GM21515 (cell line): ENCODE measurements at regions not wholly inside any gene's neighbourhood (a gene's known extent, or its start where the extent isn't known, plus 50 kb on each side); places are given as distances from the start of the nearest gene placed in this dataset.
"Not testable (repeated sequence)": the region's sequence is repeated elsewhere in the genome, so short reads cannot be mapped to it uniquely, and the experiment has no call there.

Experiments
- ATAC-seq: cut with Tn5 transposase; IDR thresholded peaks from one replicate; pipeline ENCODE4 v1.9.1; 2021; ENCODE audit not compliant: unreplicated experiment

GRCh38 chr16:17755158-17755557 lies 284.4 kb upstream of the XYLT1 start:
- ATAC-seq, result no peak

GRCh38 chr16:17753434-17753833 lies 282.7 kb upstream of the XYLT1 start:
- no peak for ATAC-seq

- ATAC-seq, result no peak
These were observed 278.9 kb upstream of the XYLT1 start for GRCh38 chr16:17749706-17750105.

- ATAC-seq, result no peak
These were observed 277.4 kb upstream of the XYLT1 start for GRCh38 chr16:17748044-17748719.

- no peak for ATAC-seq
These were observed 276.5 kb upstream of the XYLT1 start for GRCh38 chr16:17747081-17747756.

GRCh38 chr16:17744921-17745572 lies 274.3 kb upstream of the XYLT1 start:
- ATAC-seq, result no peak

GRCh38 chr16:17743578-17743977 lies 272.8 kb upstream of the XYLT1 start:
- no peak for ATAC-seq

- ATAC-seq, result no peak
These were observed 272.4 kb upstream of the XYLT1 start for GRCh38 chr16:17743158-17743557.

GRCh38 chr16:17735099-17735498 lies 264.3 kb upstream of the XYLT1 start:
- not testable (repeated sequence) for ATAC-seq

GRCh38 chr16:17729820-17730219 lies 259.1 kb upstream of the XYLT1 start:
- ATAC-seq, result no peak

GRCh38 chr16:17728196-17728595 lies 257.4 kb upstream of the XYLT1 start:
- no peak for ATAC-seq

- ATAC-seq, result no peak
These were observed 253.6 kb upstream of the XYLT1 start for GRCh38 chr16:17724242-17724898.

GRCh38 chr16:17723531-17724134 lies 252.9 kb upstream of the XYLT1 start:
- ATAC-seq, result no peak

- no peak for ATAC-seq
These were observed 247.7 kb upstream of the XYLT1 start for GRCh38 chr16:17718495-17718894.

GRCh38 chr16:17705847-17706246 lies 235.1 kb upstream of the XYLT1 start:
- no peak for ATAC-seq

- ATAC-seq, result no peak
These were observed 225.9 kb upstream of the XYLT1 start for GRCh38 chr16:17696616-17697015.

- ATAC-seq, result no peak
These were observed 221.7 kb upstream of the XYLT1 start for GRCh38 chr16:17692484-17692883.

- ATAC-seq, result no peak
These were observed 221.1 kb upstream of the XYLT1 start for GRCh38 chr16:17691899-17692176.

GRCh38 chr16:17691106-17691898 lies 220.5 kb upstream of the XYLT1 start:
- no peak for ATAC-seq

- ATAC-seq, result no peak
These were observed 214.7 kb upstream of the XYLT1 start for GRCh38 chr16:17685447-17685846.

GRCh38 chr16:17683281-17683680 lies 212.5 kb upstream of the XYLT1 start:
- no peak for ATAC-seq
